M059J (cell line): ENCODE measurements at regions not wholly inside any gene's neighbourhood (a gene's known extent, or its start where the extent isn't known, plus 50 kb on each side); places are given as distances from the start of the nearest gene placed in this dataset.

Experiments
- DNase-seq: peaks from one replicate; pipeline ENCODE4 v3.0.0-alpha.2; 2012; ENCODE audit warnings: low read depth

GRCh38 chr20:10990625-10991382 lies 317.0 kb upstream of the JAG1 start:
- no peak for DNase-seq

GRCh38 chr20:10992731-10993130 lies 318.9 kb upstream of the JAG1 start:
- DNase-seq, result no peak

GRCh38 chr20:10994991-10995700 lies 321.3 kb upstream of the JAG1 start:
- no peak for DNase-seq

- no peak for DNase-seq
Observed at GRCh38 chr20:10998476-10998875, 324.7 kb upstream of the JAG1 start.

GRCh38 chr20:11000416-11000815 lies 326.6 kb upstream of the JAG1 start:
- no peak for DNase-seq

- DNase-seq, result no peak
Observed at GRCh38 chr20:11001302-11001701, 327.5 kb upstream of the JAG1 start.

- DNase-seq, result peak; percentile 100
Observed at GRCh38 chr20:11001764-11002540, 328.2 kb upstream of the JAG1 start.

- DNase-seq, result no peak
Observed at GRCh38 chr20:11003341-11003740, 329.5 kb upstream of the JAG1 start.

- DNase-seq, result no peak
Observed at GRCh38 chr20:11008444-11009033, 334.7 kb upstream of the JAG1 start.

- DNase-seq, result no peak
Observed at GRCh38 chr20:11011653-11012052, 337.9 kb upstream of the JAG1 start.

- no peak for DNase-seq
Observed at GRCh38 chr20:11012975-11013374, 339.2 kb upstream of the JAG1 start.

GRCh38 chr20:11013801-11014200 lies 340.0 kb upstream of the JAG1 start:
- DNase-seq, result no peak

- DNase-seq, result no peak
Observed at GRCh38 chr20:11015440-11015839, 341.6 kb upstream of the JAG1 start.

GRCh38 chr20:11017446-11017845 lies 343.6 kb upstream of the JAG1 start:
- no peak for DNase-seq

GRCh38 chr20:11018668-11019170 lies 344.9 kb upstream of the JAG1 start:
- DNase-seq, result no peak

- DNase-seq, result peak; percentile 6
Observed at GRCh38 chr20:11020712-11021111, 346.9 kb upstream of the JAG1 start.

GRCh38 chr20:11027224-11027623 lies 353.4 kb upstream of the JAG1 start:
- DNase-seq, result no peak

GRCh38 chr20:11030351-11030750 lies 356.6 kb upstream of the JAG1 start:
- no peak for DNase-seq

GRCh38 chr20:11031300-11031699 lies 357.5 kb upstream of the JAG1 start:
- no peak for DNase-seq

- DNase-seq, result no peak
Observed at GRCh38 chr20:11032611-11033010, 358.8 kb upstream of the JAG1 start.

GRCh38 chr20:11034025-11034424 lies 360.2 kb upstream of the JAG1 start:
- no peak for DNase-seq

- peak; percentile 87 for DNase-seq
Observed at GRCh38 chr20:11035211-11035610, 361.4 kb upstream of the JAG1 start.
